ENCODE measurements at regions not wholly inside any gene's neighbourhood (a gene's known extent, or its start where the extent isn't known, plus 50 kb on each side); places are given as distances from the start of the nearest gene placed in this dataset.

DNA sequence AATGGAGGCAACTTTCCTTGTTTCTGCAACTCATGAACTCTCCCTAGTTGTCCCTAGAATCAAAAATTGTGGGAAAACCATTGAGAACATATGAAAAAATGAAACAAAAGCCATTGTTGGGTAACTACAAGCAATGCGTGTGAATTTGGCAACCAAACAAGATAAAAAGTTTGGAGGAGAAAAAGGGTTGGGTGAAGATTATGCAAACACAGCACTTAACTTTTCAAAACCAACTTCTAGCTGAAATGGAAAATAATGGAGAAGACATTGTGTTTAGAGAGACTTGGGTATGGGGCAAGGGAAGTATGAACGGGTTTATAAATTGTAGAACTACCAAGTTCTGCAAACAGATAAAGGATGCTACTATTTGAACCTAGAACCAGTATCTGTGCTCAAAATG, 89.0 kb upstream of the SVIL start:
- DNase-seq (ENCODE audit: low read depth, low spot score) = no peak
- ChIA-PET CTCF (interaction anchor here (1.2 kb wide), 1 partner anchor 37 kb away, joined by 4 read pairs; no protein-coding TSS in a partner anchor), RAD21 (ENCODE audit: unreplicated experiment) (interaction anchor here (0.6 kb wide), 1 partner anchor 38 kb away, joined by 4 read pairs; no protein-coding TSS in a partner anchor), POLR2A (no interaction called here), SMC1A (ENCODE audit: uncharacterized antibody, unreplicated experiment) (interaction anchor here (0.9 to 1.4 kb wide), 2 partner anchors 33 to 37 kb away, joined by 3 to 5 read pairs; no protein-coding TSS in a partner anchor)
- Histone ChIP-seq H3K9me3 (replicated peaks; ENCODE audit: control insufficient read depth, insufficient read depth, low read length) (no peaks in the 10 kb centered on the region; the same call in 2 of the 3 replicates), H3K4me1 (ENCODE audit: control insufficient read depth, insufficient read depth, low read length) (no peaks in the 10 kb centered on the region), H2AFZ (ENCODE audit: control insufficient read depth, low read depth, low read length) (no peak overlapping the region), H4K20me1 (ENCODE audit: control insufficient read depth, insufficient read depth) (no peaks in the 10 kb centered on the region), H3K36me3 (ENCODE audit: control insufficient read depth in 2 of 2, insufficient read depth in 2 of 2, low read length in 1 of 2) (no peaks in the 10 kb centered on the region; a peak in 1 of 4 replicates), H3K79me2 (ENCODE audit: control insufficient read depth, insufficient read depth, low read length) (no peaks in the 10 kb centered on the region), H3K27me3 (replicated peaks in 1 of 2; ENCODE audit: control insufficient read depth in 2 of 2, insufficient read depth in 2 of 2, low read length in 1 of 2) (no peaks in the 10 kb centered on the region), H3K4me3 (no peak overlapping the region), H3K4me2 (ENCODE audit: control insufficient read depth, insufficient read depth) (no peak overlapping the region), H3K27ac (ENCODE audit: control insufficient read depth, insufficient read depth) (no peak overlapping the region), H3K9ac (ENCODE audit: control insufficient read depth, insufficient read depth, low read length) (no peak overlapping the region)
- FAIRE-seq = no peak
- no peak for TF ChIP-seq MEF2B (IDR thresholded peaks at IDR 0.05; ENCODE audit: partially characterized antibody, poor library complexity, severe bottlenecking)
- no TSS peak for BruUV-seq (replicated peaks)
- 52% methylated on average over 2 of the region's 2 CpGs for WGBS (ENCODE audit: insufficient coverage, insufficient replicate concordance, low lambda C conversion rate, missing lambda C conversion rate)
- in situ Hi-C loops (cut with MboI) = no loop called here
- intact Hi-C loops (cut with micrococcal nuclease; ENCODE audit: unreplicated experiment) = no loop called here
- no peak for ATAC-seq

DNA sequence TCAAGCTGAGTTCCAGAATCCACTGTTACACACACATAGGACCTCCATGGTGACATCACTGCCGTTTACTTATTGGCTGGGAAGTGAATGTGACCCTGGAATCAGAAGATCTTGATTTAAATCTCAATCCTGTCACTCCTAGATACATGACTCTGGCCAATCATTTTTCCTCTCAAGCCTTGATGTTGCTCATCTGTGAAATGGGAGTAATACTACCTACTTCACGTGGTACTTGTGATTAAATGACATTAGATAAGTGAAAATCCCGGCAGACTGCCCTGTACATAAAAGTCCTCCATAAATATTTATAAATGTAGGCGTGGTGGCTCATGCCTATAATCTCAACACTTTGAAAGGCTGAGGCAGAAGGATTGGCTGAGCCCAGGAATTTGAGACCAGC, 88.0 kb upstream of the SVIL start:
- no TSS peak for BruUV-seq (replicated peaks)
- ChIA-PET RAD21 (ENCODE audit: unreplicated experiment) (no interaction called here), SMC1A (ENCODE audit: uncharacterized antibody, unreplicated experiment) (no interaction called here), CTCF (no interaction called here), POLR2A (no interaction called here)
- no peaks in the 10 kb centered on the region for H3K36me3 ChIP-seq (ENCODE audit: control insufficient read depth in 2 of 2, insufficient read depth in 2 of 2, low read length in 1 of 2)
- H3K4me3 ChIP-seq = no peak overlapping the region
- H4K20me1 ChIP-seq (ENCODE audit: control insufficient read depth, insufficient read depth) = no peaks in the 10 kb centered on the region
- no peaks in the 10 kb centered on the region; the same call in 2 of the 3 replicates for H3K9me3 ChIP-seq (replicated peaks; ENCODE audit: control insufficient read depth, insufficient read depth, low read length)
- DNase-seq (ENCODE audit: low read depth, low spot score) (no peak), FAIRE-seq (no peak), ATAC-seq (no peak)
- intact Hi-C loops (cut with micrococcal nuclease; ENCODE audit: unreplicated experiment) = no loop called here
- no peaks in the 10 kb centered on the region for H3K4me1 ChIP-seq (ENCODE audit: control insufficient read depth, insufficient read depth, low read length)
- no peak overlapping the region for H3K9ac ChIP-seq (ENCODE audit: control insufficient read depth, insufficient read depth, low read length)
- H3K4me2 ChIP-seq (ENCODE audit: control insufficient read depth, insufficient read depth) = no peak overlapping the region
- no peaks in the 10 kb centered on the region for H3K27me3 ChIP-seq (replicated peaks in 1 of 2; ENCODE audit: control insufficient read depth in 2 of 2, insufficient read depth in 2 of 2, low read length in 1 of 2)
- WGBS (ENCODE audit: insufficient coverage, insufficient replicate concordance, low lambda C conversion rate, missing lambda C conversion rate) = 12% methylated on average over 4 of the region's 4 CpGs
- H3K27ac ChIP-seq (ENCODE audit: control insufficient read depth, insufficient read depth) = no peak overlapping the region
- H3K79me2 ChIP-seq (ENCODE audit: control insufficient read depth, insufficient read depth, low read length) = no peaks in the 10 kb centered on the region
- H2AFZ ChIP-seq (ENCODE audit: control insufficient read depth, low read depth, low read length) = no peak overlapping the region
- in situ Hi-C loops (cut with MboI) = no loop called here
- TF ChIP-seq LARP7 (IDR thresholded peaks at IDR 0.05) = no peak
- no peak for TF ChIP-seq POLR2AphosphoS5 (IDR thresholded peaks at IDR 0.05; ENCODE audit: low read length)
- TF ChIP-seq NR2F1 (conservative IDR thresholded peaks at IDR 0.05) = no peak
- no peak for TF ChIP-seq NKRF (conservative IDR thresholded peaks at IDR 0.05)
- TF ChIP-seq, protein P1, sequence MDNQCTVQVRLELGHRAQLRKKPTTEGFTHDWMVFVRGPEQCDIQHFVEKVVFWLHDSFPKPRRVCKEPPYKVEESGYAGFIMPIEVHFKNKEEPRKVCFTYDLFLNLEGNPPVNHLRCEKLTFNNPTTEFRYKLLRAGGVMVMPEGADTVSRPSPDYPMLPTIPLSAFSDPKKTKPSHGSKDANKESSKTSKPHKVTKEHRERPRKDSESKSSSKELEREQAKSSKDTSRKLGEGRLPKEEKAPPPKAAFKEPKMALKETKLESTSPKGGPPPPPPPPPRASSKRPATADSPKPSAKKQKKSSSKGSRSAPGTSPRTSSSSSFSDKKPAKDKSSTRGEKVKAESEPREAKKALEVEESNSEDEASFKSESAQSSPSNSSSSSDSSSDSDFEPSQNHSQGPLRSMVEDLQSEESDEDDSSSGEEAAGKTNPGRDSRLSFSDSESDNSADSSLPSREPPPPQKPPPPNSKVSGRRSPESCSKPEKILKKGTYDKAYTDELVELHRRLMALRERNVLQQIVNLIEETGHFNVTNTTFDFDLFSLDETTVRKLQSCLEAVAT (IDR thresholded peaks at IDR 0.05) = no peak
- TF ChIP-seq BCL11A (IDR thresholded peaks at IDR 0.05; ENCODE audit: low read depth, low read length) = no peak
- TF ChIP-seq BCL3 (IDR thresholded peaks at IDR 0.05; ENCODE audit: borderline replicate concordance, insufficient read depth, low read depth, low read length, poor library complexity, severe bottlenecking) = no peak
- no peak for TF ChIP-seq ZNF24 (IDR thresholded peaks at IDR 0.05)
- no peak for TF ChIP-seq NFXL1 (IDR thresholded peaks at IDR 0.05; ENCODE audit: borderline replicate concordance)
- TF ChIP-seq, protein P2, sequence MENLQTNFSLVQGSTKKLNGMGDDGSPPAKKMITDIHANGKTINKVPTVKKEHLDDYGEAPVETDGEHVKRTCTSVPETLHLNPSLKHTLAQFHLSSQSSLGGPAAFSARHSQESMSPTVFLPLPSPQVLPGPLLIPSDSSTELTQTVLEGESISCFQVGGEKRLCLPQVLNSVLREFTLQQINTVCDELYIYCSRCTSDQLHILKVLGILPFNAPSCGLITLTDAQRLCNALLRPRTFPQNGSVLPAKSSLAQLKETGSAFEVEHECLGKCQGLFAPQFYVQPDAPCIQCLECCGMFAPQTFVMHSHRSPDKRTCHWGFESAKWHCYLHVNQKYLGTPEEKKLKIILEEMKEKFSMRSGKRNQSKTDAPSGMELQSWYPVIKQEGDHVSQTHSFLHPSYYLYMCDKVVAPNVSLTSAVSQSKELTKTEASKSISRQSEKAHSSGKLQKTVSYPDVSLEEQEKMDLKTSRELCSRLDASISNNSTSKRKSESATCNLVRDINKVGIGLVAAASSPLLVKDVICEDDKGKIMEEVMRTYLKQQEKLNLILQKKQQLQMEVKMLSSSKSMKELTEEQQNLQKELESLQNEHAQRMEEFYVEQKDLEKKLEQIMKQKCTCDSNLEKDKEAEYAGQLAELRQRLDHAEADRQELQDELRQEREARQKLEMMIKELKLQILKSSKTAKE (IDR thresholded peaks at IDR 0.05; ENCODE audit: low read depth, poor library complexity, severe bottlenecking) = no peak
